Thoracic aorta (tissue), 2 donors: ENCODE measurements at regions not wholly inside any gene's neighbourhood (a gene's known extent, or its start where the extent isn't known, plus 50 kb on each side); places are given as distances from the start of the nearest gene placed in this dataset.

Source experiments
- ATAC-seq: fragments of 150-250 bp; one replicate; pipeline ENCODE4 v1.8.0; 2017; ENCODE audit warnings: low read depth; ENCODE audit not compliant: insufficient number of reproducible peaks, low FRiP score
- DNase-seq: peaks from one replicate; pipeline ENCODE4 v3.0.0-alpha.2; 2020; ENCODE audit warnings: low spot score
- H3K27ac ChIP-seq, 2 donors: fragments of 200-600 bp; sonication (generic); 1 replicate in 1 of 2; 2 replicates in 1 of 2; pipeline ENCODE4 v1.5.1; 2016; ENCODE audit warnings: mild to moderate bottlenecking in 2 of 2, moderate library complexity in 2 of 2
- H3K27me3 ChIP-seq: fragments of 200-600 bp; sonication (generic); replicated peaks from 2 replicates; pipeline ENCODE4 v1.6.0; 2016; ENCODE audit warnings: mild to moderate bottlenecking; ENCODE audit not compliant: insufficient read depth
- H3K36me3 ChIP-seq: fragments of 200-600 bp; sonication (generic); one replicate; pipeline ENCODE4 v1.5.1; 2016
- H3K4me1 ChIP-seq, 2 donors: fragments of 200-600 bp; sonication (generic); 1 replicate in 1 of 2; 2 replicates in 1 of 2; pipeline versions ENCODE4 v1.5.1 to v1.6.0; 2016; ENCODE audit warnings: low read depth in 2 of 2, mild to moderate bottlenecking in 1 of 2; ENCODE audit not compliant: control insufficient read depth in 1 of 2
- H3K4me3 ChIP-seq: fragments of 200-600 bp; sonication (generic); 2 replicates; pipeline ENCODE4 v1.5.1; 2016; ENCODE audit warnings: mild to moderate bottlenecking
- H3K9me3 ChIP-seq: fragments of 200-600 bp; sonication (generic); 2 replicates; pipeline ENCODE4 v1.5.1; 2016
- TF ChIP-seq, protein P1 (sequence below): fragments of 200-600 bp; sonication (generic); IDR thresholded peaks from one replicate; pipeline ENCODE4 v1.5.1; 2019; ENCODE audit warnings: antibody characterized with exemption

DNA sequence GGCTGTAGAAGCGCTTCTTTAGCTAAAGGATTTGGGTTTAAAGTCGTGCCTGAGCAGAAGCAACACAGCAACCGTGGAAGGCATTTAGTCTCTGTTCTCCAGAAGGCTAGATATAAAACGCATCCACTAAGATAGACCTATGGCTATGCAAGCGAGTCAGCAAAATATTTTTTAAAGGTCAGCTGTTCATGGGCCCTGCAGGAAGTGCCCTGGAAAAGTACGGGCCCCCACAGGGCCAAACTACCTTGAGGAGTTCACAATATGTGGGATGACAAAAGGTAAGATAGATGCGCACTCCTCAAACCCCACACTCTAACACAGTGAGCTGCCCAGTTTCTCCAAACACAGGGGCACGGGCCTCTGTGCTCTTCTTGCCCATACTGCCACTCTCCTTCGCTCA, 261.6 kb downstream of the VPS13C start:
- DNase-seq: no peak
- no peaks in the 10 kb centered on the region for H3K4me1 ChIP-seq
- H3K36me3 ChIP-seq: no peaks in the 10 kb centered on the region
- no peak overlapping the region for H3K4me3 ChIP-seq
- TF ChIP-seq, protein P1, sequence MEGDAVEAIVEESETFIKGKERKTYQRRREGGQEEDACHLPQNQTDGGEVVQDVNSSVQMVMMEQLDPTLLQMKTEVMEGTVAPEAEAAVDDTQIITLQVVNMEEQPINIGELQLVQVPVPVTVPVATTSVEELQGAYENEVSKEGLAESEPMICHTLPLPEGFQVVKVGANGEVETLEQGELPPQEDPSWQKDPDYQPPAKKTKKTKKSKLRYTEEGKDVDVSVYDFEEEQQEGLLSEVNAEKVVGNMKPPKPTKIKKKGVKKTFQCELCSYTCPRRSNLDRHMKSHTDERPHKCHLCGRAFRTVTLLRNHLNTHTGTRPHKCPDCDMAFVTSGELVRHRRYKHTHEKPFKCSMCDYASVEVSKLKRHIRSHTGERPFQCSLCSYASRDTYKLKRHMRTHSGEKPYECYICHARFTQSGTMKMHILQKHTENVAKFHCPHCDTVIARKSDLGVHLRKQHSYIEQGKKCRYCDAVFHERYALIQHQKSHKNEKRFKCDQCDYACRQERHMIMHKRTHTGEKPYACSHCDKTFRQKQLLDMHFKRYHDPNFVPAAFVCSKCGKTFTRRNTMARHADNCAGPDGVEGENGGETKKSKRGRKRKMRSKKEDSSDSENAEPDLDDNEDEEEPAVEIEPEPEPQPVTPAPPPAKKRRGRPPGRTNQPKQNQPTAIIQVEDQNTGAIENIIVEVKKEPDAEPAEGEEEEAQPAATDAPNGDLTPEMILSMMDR: no peak
- ATAC-seq: no peak
- H3K9me3 ChIP-seq: no peaks in the 10 kb centered on the region
- H3K27ac ChIP-seq: no peak overlapping the region
- H3K27me3 ChIP-seq: no peaks in the 10 kb centered on the region

DNA sequence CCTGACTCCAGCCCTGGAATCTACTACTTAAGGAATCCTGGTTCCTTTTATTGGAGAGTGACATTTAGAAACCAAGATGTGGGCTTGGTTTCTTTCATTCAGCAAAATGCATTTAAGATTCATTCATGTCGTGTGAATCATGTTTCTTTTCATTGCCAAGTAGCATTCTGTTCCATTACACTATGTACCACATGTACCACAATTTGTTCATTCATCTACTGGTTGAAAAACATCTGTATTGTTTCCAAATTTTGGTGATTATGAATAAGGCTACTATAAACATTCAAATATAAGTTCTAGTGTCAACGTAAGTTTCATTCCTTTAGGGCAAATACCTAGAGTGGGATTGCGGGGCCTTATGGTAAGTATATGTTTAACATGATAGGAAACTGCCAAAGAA, 264.2 kb downstream of the VPS13C start:
- DNase-seq: no peak
- Histone ChIP-seq H3K27me3 (no peaks in the 10 kb centered on the region), H3K27ac (no peak overlapping the region), H3K4me3 (no peak overlapping the region), H3K4me1 (no peaks in the 10 kb centered on the region), H3K36me3 (no peaks in the 10 kb centered on the region), H3K9me3 (no peaks in the 10 kb centered on the region)
- ATAC-seq: no peak
- TF ChIP-seq, protein P1: no peak

DNA sequence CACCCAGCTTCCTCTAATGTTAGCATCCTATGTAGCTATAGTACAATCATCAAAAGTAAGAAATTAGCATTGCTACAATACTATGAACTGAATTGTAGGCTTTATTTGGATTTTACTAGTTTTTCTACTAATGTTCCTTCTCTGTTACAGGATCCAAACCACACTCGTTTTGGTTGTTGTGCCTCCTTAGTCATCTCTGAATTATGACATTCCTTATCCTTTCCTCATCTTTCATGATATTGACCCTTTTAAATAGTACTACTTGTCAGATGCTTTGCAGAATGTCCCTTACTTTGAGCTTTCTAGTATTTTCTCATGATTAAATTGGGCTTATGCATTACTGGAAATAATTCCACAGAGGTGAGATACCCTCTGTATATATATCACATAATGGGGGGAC, 265.4 kb downstream of the VPS13C start:
- TF ChIP-seq, protein P1: no peak
- Histone ChIP-seq H3K4me1 (no peaks in the 10 kb centered on the region), H3K4me3 (no peak overlapping the region), H3K27me3 (no peaks in the 10 kb centered on the region), H3K9me3 (no peaks in the 10 kb centered on the region), H3K27ac (no peak overlapping the region), H3K36me3 (no peaks in the 10 kb centered on the region)
- ATAC-seq (no peak), DNase-seq (no peak)

DNA sequence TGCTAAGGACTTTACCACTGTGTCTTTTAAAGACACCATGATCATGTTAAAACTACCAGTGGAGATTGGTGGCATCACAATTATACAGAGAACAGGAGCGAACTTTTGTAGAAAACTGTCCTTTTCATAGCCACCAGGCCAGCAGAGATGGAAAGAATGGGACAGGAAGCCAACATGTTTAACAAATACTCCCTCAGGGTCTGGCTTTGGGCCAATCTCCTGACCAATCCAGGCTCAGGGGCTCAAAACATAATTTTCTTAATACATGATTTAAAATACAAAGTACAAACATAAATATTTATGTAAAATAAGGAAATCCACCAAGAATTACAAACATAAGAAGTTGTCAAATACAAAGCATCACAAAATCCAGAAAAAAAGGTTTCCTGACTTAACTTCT, 266.0 kb downstream of the VPS13C start:
- TF ChIP-seq, protein P1: no peak
- ATAC-seq (no peak), DNase-seq (no peak)
- Histone ChIP-seq H3K9me3 (no peaks in the 10 kb centered on the region), H3K4me1 (no peaks in the 10 kb centered on the region), H3K27me3 (no peaks in the 10 kb centered on the region), H3K4me3 (no peak overlapping the region), H3K36me3 (no peaks in the 10 kb centered on the region), H3K27ac (no peak overlapping the region)

DNA sequence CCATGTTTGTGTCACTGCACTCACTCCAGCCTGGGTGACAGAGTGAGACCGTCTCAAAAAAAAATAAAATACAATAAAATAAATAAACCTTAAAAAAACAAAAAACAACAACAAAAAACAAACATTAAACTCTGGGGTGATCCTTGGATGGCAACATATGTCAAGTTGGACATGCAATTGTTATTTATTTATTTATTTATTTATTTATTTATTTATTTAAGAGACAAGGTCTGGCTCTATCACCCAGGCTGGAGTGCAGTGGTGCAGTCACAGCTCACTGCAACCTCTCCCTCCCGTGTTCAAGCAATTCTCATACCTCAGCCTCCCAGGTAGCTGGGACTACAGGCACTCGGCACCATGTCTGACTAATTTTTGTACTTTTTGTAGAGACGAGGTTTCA, 275.5 kb downstream of the VPS13C start:
- DNase-seq (no peak), ATAC-seq (no peak)
- Histone ChIP-seq H3K4me1 (no peaks in the 10 kb centered on the region), H3K36me3 (no peaks in the 10 kb centered on the region), H3K27me3 (no peaks in the 10 kb centered on the region), H3K9me3 (no peaks in the 10 kb centered on the region), H3K4me3 (no peak overlapping the region), H3K27ac (no peak overlapping the region)
- TF ChIP-seq, protein P1: no peak
